Gastroesophageal sphincter (tissue), 2 donors: ENCODE measurements at regions not wholly inside any gene's neighbourhood (a gene's known extent, or its start where the extent isn't known, plus 50 kb on each side); places are given as distances from the start of the nearest gene placed in this dataset.

Source experiments
- EP300 ChIP-seq: sonication (generic); formaldehyde crosslinking; IDR thresholded peaks from one replicate; pipeline ENCODE4 v1.6.1; 2017; ENCODE audit warnings: antibody characterized with exemption, mild to moderate bottlenecking
- POLR2A ChIP-seq, 2 donors: fragments of 450-650 bp; IDR thresholded peaks; one replicate each; pipeline ENCODE4 v1.6.1; 2017; ENCODE audit warnings: antibody characterized with exemption in 2 of 2, mild to moderate bottlenecking in 2 of 2, moderate library complexity in 1 of 2

DNA sequence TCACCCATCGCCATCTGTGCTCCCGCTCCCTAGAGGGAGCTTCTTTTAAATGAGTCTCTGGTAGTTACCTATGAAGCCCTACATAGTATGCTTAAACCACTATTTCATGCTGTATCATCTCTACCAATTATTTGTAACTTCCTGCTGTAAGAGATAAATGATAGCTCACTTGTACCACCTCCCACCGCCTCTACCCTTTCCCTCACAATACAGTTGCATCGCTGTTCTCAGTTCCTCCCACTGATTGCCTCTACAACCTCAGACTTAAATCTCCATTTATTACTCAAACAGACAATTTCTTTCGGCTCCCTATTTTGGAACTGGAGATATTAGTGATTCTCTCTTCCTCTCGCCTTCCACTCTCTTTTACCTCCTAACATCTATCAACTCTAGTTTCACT is 222.9 kb upstream of the ZC3H12C start:
- TF ChIP-seq EP300: no peak
- TF ChIP-seq POLR2A (IDR thresholded peaks at IDR 0.05): no peak
